Stimulated activated CD4-positive, alpha-beta T cell treated with anti-CD3 and anti-CD28 coated beads, Interleukin-12 subunit alpha, Interleukin-12 subunit beta, amount 100 ng/mL, for 24 hours (primary cell): ENCODE measurements at regions not wholly inside any gene's neighbourhood (a gene's known extent, or its start where the extent isn't known, plus 50 kb on each side); places are given as distances from the start of the nearest gene placed in this dataset.

Source experiments
- DNase-seq, 2 experiments: peaks; one replicate each; pipeline ENCODE4 v3.0.0-alpha.2; 2020; ENCODE audit warnings: low read depth in 2 of 2

GRCh38 chr13:26967119-26968038 lies 204.2 kb downstream of the USP12 start:
- DNase-seq: no peak

GRCh38 chr13:26966701-26967080 lies 204.9 kb downstream of the USP12 start:
- DNase-seq: no peak

- no peak for DNase-seq
Observed at GRCh38 chr13:26965952-26966700, 205.5 kb downstream of the USP12 start.

- no peak for DNase-seq
Observed at GRCh38 chr13:26964278-26965250, 204.0 kb upstream of the GPR12 start.

- no peak for DNase-seq
Observed at GRCh38 chr13:26962671-26963070, 202.1 kb upstream of the GPR12 start.

GRCh38 chr13:26961890-26962615 lies 201.5 kb upstream of the GPR12 start:
- no peak for DNase-seq

GRCh38 chr13:26957182-26957581 lies 196.6 kb upstream of the GPR12 start:
- no peak for DNase-seq

- DNase-seq: no peak
Observed at GRCh38 chr13:26956522-26957142, 196.0 kb upstream of the GPR12 start.

- DNase-seq: no peak
Observed at GRCh38 chr13:26954976-26955375, 194.4 kb upstream of the GPR12 start.

- no peak for DNase-seq
Observed at GRCh38 chr13:26953291-26953690, 192.7 kb upstream of the GPR12 start.

- no peak for DNase-seq
Observed at GRCh38 chr13:26952551-26953143, 192.1 kb upstream of the GPR12 start.

GRCh38 chr13:26951581-26952177 lies 191.1 kb upstream of the GPR12 start:
- DNase-seq: no peak

GRCh38 chr13:26950968-26951367 lies 190.4 kb upstream of the GPR12 start:
- DNase-seq: no peak

- DNase-seq: no peak
Observed at GRCh38 chr13:26950546-26950945, 190.0 kb upstream of the GPR12 start.

GRCh38 chr13:26949701-26950502 lies 189.3 kb upstream of the GPR12 start:
- DNase-seq: no peak

- no peak for DNase-seq
Observed at GRCh38 chr13:26948353-26948752, 187.8 kb upstream of the GPR12 start.

- no peak for DNase-seq
Observed at GRCh38 chr13:26946684-26947343, 186.2 kb upstream of the GPR12 start.

- DNase-seq: no peak
Observed at GRCh38 chr13:26943748-26944147, 183.2 kb upstream of the GPR12 start.
